ENCODE measurements at regions not wholly inside any gene's neighbourhood (a gene's known extent, or its start where the extent isn't known, plus 50 kb on each side); places are given as distances from the start of the nearest gene placed in this dataset.
"Not testable (repeated sequence)": the region's sequence is repeated elsewhere in the genome, so short reads cannot be mapped to it uniquely, and the experiment has no call there.

DNA sequence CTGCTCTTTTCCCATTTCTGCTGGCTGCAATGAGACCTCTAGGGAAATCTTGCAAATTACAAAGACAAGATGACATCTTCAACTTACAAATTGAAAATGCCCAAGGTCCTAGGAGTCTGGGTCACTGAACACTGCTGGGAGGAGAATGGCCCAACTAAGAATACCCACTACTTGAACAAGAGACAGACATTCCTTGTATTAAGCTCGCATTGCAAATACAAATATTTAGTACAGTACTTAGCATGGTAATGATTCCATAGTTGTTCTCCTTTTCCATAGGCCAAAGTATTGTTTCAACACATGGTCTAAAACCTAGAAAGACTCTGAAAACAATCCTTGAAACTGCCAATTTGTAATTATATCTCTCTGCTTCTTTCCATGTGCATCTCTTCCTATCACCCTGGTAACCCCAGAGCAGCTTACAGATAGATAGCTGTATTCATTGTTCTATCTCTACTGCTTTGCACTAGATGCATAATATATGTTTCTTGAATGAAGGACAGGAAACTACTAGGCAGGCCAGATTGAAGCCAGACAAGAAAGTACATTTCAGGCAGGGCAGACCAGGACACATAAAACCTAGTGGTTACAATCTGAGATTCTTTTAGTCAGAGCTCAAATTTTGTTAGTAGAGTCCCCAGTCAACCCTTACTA, 1545.7 kb upstream of the TENM4 start:
- DNase-seq, result no peak

DNA sequence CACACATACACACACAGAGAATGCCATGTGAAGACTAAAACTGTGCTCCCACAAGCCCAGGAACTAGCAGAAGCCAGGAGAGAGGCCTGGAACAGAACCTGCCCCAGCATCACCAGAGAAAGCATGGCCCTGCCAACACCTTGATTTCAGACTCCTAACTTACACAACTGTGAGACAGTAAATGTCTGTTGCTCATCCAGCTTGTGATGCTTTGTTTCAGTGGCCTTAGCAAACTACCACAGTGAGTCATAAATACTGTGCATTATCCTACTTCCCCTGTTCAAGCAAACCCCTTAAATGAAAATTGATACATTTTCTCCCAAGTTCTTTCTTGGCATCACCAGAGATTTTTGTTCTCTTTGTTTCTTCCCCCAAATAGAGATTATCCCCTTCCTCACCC, 1539.4 kb upstream of the TENM4 start:
- no peak for DNase-seq

DNA sequence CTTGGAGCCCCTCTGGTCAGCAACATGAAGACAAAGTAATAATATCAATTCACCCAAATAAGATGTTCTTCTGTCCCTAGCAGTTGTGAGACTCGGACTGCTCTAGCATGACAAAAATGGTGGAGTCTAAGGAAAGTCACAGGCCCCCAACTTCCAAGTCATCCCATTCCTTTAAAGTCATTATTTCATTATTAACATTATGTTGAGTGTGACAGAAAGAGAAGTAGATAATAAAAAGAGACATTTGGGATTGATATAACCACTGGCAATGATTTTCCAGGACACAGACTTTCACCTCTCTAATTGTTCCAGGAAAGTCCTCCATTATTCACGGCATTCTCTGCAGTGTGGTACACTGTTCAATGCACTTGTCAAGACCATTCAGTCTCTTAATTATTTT, 1533.0 kb upstream of the TENM4 start:
- DNase-seq, result no peak

DNA sequence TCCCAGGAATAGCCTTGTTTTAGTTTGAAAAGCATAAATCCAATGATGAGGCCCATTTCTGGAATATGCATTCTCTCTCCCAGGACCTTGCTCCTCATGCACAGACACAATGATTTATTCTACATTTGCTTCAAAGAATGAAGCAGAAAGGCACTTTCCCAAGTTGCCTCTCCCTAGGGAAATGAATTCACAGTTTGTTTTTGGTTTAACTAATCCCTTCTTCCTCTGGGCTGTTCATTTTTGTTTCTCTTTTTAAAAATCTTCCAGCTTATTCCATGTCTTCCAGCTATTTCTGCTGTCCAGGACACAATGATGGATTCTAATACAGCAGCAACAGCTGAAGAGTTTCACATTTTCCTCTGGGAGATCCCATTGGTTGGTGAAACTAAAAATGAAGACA, 1529.2 kb upstream of the TENM4 start:
- DNase-seq, result no peak

DNA sequence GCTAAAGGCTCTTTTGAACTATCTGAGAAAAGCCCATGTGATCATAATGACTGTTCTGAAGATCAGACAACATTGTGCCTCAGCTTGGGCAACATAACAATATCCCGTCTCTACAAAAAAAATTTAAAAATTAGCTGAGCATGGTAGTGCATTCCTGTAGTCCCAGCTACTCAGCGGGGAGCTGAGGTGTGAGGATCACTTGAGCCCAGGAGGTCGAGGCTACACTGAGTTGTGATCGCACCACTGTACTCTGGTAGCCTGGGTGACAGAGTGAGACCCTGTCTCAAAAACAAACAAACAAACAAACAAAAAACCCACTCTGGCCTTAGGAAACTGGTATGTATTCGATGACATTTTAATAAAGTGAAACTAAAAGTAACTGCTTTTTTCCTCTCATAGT, 1526.8 kb upstream of the TENM4 start:
- DNase-seq, result no peak

DNA sequence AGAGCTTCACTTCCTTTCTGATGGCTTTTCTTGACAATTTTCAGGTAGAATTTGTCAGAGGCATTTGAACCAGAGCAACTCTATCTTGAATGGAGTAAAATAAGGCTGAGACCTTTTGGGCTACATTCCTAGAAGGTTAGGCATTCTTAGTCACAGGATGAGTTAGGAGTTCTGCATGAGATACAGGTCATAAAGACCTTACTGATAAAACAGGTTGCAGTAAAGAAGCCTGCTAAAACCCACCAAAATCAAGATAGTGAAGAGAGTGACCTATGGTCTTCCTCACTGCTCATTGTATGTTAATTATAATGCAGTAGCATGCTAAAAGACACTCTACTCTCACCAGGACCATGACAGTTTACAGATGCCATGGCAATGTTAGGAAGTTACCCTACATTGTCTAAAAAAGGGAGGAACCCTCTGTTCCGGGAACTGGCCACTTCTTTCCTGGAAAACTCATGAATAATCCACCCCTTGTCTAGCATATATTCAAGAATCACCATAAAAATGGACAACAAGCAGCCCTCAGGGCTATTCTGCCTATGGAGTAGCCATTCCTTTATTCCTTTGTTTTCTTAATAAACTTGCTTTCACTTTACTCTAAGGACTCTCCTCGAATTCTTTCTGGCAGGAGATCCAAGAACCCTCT, 1519.7 kb upstream of the TENM4 start:
- DNase-seq, result no peak

DNA sequence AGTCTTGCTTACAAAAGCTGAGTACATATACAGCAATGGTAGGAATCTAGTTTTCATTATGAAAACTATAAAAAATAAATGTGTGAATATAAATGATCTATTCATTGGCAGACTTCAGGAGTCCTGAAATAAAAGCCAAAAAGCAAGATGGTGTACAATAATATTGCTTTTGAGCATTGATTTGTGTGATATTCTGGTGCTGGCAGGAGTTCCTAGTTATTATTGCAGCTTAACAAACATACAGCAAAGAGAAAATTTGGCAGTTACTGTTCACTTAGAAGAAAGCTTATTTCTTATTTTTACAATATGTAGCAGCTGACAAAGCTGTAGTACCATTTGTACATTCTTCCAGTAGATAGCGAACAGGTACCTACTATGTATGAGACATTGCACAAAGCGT, 1518.9 kb upstream of the TENM4 start:
- no peak for DNase-seq

DNA sequence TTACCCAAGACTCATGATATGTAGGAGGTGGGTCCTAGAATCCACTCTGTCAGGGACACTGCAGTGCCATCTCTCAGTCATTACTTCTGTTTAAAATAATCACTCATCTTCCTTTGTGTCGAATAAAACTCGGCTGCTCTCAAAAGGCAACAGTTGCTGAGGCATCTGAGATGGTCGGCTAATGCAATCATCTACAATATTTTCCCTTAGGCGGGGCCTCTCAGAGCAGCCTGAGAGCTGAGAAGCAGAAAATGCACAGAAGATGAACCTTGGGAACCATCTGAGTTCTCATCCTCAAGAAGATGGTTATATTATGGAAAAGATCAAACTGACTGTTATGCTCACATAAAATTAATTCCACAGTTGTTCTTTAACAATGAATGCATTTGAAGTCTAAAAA, 1518.2 kb upstream of the TENM4 start:
- DNase-seq, result no peak

DNA sequence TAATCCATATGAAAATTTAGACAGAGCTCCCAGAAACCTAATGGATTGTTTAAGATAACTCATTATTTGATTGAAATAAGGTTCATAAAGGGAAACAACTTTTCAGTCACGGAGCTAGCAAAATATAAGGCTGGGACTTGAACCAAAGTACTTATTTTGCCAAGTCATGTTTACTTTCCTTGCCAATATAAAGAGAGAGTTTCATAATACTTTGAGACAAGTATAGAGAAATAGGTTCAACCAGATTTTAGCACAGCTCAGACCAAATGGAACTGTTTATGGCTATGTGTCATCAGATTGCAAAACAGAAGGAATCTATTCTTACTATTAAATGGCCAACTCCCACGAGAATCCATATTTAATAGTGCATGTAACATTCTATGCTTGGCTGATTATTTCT, 1517.5 kb upstream of the TENM4 start:
- no peak for DNase-seq

DNA sequence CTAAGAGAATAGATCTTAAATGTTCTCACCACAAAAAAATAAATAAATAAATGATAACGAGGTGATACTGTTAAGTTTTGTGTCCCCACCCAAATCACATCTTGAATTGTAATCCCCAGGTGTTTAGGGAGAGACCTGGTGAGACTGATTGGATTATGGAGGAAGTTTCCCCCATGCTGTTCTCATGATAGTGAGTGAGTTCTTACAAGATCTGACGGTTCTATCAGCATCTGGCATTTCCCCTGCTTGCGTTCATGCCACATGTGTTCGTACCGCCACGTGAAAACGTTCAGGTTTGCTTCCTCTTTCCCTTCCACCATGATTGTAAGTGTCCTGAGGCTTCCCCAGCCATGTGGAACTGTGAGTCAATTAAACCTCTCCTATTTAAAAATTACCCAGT, 1514.8 kb upstream of the TENM4 start:
- DNase-seq, result no peak

DNA sequence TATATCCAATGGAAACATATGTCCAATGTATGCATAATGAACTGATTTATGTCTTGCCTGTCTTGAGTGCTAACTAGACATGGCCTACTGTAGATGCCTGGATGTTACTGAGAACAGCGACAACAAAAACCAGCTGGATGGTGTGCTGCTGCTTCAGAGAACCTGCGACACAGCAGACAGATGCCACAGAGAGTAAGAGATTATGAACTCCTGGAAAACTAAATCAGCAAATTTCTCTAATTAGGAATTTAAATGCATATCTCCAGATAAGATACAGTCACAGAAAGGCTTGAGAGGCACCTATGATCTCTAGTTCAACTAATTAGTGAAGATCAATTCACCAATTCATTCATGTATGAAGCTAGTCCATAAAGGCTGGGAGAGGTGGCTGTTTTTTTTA, 1508.0 kb upstream of the TENM4 start:
- no peak for DNase-seq

DNA sequence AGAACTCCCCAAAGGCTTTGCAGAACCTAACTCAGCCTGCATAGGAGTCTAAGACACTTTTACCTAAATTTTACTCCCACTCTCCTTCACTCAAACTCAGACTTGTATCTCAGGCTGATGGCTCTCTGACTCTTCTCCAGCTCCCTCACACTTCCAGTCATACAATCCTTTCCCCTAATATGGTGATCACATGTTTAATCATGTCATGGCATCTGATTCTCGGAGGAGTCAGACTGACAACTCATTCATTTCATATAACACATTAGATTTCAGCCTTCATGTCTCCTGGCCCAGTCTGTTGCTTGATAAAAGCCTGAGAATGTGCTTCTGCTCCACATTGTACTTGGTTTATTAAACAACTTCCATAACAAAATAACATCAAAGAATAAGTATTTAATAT, 1503.9 kb upstream of the TENM4 start:
- no peak for DNase-seq

DNA sequence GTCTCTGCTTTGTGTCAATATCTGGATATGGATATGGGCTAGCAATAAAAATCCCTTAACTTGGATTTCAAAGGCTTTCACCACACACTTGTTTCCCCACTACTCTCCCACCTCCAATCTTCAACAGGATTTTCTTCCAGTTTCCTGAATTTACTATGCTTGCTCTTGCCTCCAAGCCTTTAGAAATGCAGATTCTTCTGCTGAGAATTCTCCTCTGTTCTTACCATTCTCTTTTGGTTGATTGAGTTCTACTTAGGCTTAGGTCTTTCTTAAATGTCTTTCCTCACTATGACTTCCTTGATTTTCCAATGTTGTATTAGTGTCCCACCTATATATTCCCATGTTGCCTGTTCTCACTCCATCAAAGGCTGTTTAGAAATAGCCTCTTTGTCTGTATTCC, 1502.4 kb upstream of the TENM4 start:
- DNase-seq, result no peak

DNA sequence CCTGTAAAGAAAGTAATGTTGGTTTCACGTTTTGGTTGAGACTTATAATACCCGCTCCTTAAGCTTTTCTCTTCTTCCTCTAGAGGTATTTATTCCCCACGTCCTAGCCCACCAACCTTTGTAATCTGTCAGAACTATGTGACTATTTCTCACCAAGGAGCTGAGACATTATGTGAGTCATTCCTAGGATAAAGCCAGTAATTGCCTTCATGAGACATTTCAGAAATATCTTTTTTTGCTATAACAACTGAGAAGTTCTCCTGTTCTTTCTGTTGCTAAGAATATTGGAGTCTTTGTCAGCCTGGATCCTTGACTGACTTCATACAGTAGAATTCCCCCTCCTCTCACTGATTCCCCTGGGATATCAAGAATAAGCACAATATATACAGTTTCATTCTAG, 1497.0 kb upstream of the TENM4 start:
- DNase-seq, result no peak

DNA sequence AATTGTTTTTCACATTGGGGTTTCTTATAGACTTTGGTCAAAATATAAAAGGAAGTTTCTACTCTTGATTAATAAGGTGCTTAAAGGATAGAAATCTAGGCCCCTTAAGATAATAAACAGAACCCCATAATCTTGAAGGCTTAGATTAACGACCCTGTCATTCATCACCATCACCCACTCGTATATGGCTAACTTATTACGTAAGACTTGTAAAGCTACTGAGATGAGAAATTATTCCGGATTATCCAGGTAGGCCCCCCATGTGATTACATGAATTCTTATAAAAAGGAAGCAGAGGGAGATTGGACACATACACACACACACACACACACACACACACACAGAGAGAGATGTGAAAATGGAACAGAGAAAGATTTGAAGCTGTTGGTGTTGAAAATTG, 1489.2 kb upstream of the TENM4 start:
- DNase-seq, result no peak

DNA sequence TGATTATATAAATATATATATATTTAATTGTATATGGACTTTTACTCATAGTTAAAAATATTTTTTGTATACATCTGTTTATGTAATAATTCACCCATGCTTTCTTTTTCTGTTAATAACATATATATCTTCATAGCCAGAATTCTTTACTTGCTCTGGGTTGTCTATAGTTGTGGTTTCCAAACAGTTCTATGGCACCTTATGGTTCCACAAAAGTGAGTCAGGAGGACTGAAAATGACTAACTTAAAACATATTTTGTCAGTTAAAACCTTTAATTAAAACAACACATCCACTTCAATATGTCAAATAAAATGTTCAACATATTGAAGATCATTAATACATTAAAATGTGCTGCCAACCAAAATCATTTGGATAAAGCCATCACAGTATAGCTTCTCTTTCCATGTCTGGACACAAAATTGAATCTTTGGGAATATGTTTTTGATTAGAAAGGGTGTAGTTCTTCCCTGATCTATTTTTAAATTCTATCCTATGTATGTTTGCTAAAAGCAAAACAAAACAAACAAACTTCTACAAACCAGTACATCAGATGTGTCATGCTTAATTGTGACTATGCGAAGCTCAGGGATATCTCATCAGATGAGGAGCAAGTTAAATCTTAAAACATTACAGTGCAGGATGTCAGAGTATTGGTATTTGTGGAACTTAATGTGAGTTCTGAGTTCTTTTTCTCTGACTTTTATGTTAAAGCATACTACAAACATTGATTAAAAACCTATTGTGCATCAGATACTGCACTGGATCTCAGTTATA, 1488.4 kb upstream of the TENM4 start:
- no peak for DNase-seq

DNA sequence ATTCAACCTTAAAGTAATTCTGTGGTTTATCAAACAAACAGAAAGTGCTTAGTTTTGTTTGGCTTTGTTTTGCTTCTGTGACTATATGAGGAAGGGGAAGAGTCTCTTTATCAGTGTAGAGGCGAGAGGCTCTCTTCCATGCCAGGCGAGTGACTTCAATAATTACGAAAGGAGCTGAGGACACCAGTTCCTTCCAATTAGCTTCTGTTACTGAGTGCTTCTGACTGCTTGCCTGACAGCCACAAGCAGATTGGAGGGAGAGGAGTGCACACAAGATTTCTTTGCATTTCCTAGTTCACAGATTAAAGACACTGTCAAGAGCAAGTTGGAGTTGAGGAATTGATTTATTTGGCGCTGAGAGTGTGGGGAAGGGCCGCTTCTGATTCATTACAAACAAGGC, 1484.5 kb upstream of the TENM4 start:
- DNase-seq, result no peak

DNA sequence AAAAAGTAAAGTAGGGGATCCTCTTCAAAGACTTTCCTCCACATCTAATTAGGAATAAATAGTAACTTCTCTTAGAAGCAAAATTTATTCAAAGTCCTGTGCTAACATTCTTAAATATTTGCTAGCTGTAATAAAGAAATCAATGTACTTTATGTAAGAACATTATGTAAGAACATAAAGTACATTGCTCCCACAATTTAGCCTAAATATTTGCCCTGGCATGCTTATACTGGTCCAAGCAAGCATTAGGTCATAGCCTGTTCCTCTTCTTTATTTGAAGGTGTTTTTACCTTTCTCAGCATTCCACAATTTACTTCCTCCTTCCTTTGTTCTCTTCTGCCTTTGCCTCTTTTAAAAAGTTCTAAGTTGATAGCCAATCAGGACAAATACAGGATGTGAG, 1480.5 kb upstream of the TENM4 start:
- DNase-seq, result not testable (repeated sequence)

DNA sequence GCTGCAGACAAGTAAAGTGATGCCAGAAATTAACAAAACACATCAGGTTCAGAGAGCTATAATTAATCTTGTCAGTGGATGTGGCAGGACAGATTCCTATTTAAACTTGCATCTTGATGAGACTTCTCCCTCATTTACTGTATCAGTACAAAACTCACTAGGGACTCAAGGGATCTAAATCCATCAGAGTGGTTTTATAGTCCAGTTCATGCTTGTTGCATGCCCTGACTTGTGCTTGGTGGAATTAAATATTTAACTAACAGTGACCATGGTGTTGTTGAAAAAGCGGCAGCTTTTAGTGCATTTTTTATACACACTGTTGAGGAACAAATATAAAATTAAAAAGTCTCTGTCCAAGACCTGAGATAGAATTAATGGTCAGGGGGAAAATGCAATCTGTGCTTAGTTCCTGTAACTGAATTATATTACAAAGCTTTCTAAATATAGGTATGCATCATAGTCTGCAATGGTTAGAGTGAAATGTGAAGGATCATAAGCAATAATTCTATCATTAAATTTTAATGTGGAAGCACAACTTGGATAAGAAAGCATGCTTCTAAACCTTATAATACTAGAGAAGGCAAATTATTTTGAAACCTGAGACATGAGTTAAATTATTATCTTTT, 1475.5 kb upstream of the TENM4 start:
- DNase-seq, result no peak

DNA sequence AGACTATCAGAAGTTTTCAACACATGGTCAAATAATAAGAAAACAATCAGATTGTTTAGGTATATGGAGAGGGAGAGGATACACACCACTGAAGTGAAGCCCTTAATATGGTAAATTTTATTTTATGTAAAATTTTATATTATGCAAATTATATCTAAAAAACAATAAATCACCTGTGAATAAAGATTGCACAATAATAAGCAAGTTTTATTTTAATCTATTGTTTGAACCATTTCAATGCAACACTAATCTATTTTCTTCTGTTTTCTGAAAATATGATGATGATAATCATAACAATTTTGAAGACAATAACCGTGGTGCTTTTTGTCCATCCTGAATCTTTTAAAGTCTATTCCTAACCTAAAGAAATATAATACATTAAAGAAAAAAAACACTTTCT, 1473.5 kb upstream of the TENM4 start:
- no peak for DNase-seq

DNA sequence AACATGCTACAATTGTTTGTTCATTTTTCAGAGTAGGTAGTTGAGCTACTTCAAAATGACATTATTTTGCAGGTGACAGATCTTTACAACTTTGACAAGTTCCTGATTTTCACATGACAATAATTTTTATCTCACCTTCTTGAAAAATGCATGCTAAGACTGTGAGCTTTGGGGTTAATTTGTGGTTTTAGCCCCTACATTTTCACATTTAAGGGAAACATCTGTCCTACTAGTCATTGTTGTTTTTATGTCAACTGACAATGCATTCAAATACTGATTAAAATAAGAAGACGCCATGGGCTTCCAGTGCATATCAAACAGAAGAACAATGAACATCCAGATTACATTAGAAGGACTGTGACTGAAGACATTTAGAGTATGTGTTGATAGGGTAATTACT, 1470.8 kb upstream of the TENM4 start:
- no peak for DNase-seq

DNA sequence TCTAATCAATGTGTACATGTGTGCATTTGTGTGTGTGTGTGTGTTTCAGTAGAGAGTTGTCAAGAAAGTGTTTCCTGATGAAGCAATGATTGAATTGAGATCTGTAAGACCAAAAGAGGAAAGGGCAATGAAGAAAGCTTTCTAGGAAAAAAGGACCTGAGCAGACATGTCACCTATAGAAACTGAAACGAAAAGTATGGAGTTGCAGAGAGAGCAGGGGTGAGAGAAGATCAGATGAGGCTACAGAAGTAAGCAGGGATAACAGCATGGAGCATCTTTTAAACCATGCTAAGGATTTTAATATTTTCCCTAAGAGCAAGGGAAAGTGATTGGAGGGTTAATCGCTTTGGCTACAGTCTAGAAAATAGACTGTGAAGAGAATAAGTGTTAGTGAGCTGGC, 1459.4 kb upstream of the TENM4 start:
- no peak for DNase-seq

DNA sequence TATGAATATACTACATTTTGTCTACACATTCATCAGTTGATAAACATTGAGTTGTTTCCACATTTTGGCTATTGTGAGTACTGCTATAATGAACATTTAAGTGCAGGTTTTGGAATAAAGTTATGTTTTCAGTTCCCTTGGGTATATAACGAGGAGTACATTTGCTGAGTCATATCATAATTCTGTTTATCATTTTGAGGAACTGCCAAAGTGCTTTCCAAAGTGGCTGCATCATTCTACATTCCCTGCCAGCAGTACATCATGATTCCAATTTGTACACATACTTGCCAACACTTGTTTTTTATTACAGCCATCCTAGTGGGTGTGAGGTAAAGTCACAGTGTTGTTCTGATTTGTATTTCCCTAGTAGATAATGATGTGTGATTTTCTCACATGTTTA, 1458.6 kb upstream of the TENM4 start:
- DNase-seq, result no peak

DNA sequence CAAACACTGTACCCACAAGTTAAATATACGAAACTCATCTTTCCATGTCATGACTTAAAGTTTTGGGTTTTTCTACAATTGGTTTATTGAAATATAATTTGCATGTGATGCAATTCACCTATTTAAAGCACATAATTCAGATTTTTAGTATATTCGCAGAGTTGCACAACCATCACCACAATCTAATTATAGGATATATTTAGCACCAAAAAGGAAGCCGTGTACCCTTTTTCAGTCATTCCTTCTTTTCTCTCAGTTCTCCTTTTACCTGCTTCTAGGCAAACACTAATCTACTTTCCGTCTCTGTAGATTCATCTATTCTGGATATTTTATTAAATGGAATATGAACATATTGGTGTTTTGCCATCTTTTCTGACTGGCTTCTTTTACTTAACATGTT, 1458.1 kb upstream of the TENM4 start:
- no peak for DNase-seq
